DMS 273 (cell line): ENCODE measurements at regions not wholly inside any gene's neighbourhood (a gene's known extent, or its start where the extent isn't known, plus 50 kb on each side); places are given as distances from the start of the nearest gene placed in this dataset.

ENCODE experiments used
- DNase-seq: peaks from one replicate; lab custom pipeline; 2025; ENCODE audit not compliant: unreplicated experiment; lab: John Stamatoyannopoulos, UW

DNA sequence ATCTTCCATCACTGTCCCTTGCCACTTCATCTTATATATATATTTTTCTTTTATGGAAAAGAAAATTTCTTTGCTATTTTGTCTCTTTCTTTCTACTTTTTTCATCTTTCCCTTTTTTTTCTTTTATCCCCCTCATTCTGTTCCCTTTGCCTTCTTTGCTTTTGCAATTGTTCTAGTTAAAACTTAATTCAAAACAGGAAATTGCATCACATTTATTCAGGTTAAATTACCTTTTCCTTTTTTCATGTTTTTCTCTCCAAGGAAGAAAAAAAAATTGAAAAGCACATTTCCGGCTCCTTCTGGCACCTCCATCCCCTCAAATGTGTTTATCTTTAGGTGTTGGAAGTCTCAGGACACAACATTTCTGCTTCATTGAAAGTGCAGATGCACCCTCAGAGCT lies 176.9 kb downstream of the FGF1 start:
- no peak for DNase-seq

DNA sequence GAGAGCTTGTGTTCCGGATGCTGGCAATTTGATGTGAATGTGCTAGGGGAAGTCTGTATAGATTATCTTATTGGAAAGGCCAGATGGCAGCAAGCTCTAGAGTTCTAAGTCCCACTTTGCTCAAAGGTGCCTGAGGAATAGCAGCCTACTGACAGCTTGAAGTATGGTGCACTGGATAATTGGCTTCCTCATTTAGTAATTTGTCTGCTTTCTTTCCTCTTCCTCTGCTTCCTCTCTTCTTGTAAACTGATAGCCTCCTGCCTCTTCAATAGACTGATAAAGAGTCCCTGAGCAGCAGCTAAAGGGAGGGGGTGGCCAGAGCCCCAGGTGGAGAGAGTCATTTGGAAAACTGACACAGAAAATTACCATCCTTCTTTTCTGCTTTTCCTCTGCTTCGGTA lies 177.3 kb downstream of the FGF1 start:
- peak; percentile 45 for DNase-seq

DNA sequence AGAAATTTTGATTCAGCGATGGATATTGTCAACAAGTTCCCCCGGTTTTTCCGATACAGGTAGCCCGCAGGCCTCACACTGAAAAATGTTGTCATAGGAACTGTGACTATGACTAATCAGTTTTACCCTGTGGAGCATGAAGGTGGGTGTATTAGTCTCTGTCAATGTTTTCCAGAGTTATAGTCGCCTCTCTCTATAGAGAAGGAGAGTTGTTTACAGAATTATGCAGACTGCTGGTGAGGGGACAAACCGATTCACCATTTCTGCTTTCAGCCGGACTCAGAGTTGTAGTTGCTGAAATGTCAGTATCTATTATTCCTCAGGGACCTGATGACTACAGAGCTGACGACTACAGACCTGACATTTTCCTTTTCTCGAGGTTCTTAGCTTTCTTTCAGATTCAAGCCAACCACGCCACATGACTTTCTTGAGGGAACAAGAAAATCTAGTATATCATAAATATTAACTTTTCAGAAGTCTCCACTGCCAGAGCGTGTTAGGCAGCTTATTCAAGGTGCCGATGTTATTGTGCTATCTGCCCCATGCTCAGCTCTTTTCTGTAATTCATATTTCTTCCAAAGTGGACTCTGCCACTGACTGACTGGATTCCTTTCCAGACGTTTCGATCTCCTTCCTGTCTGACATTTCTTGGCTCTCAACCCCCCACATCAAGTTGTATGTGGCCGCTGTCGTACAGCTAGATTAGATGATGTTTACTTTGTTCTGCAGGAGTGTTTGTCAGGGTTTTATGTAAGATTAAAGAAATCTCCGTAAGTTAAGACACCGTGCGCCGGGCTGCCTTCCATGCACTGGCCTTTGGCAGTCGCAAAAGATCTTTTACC lies 178.1 kb downstream of the FGF1 start:
- no peak for DNase-seq

- DNase-seq: peak; percentile 33
Observed at GRCh38 chr5:142506756-142507155, 179.1 kb downstream of the FGF1 start.

GRCh38 chr5:142506046-142506445 lies 179.8 kb downstream of the FGF1 start:
- DNase-seq: no peak

DNA sequence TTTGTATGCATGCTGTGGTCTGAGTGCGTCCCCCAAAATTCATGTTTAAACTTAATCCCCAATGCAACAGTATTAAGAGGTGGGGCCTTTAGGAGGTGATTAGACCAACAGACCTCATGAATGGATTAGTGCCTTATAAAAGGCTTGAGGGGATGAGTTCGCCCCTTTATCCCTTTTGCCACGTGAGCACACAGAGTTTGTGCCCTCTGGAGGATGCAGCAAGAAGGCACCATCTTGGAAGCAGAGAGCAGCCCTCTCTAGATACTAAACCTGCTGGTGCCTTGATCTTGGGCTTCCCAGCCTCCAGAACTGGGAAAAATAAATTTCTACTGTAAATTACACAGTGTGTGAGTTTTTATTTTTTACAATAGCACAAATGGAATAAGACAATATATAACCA lies 177.1 kb upstream of the SPRY4 start:
- DNase-seq: no peak

DNA sequence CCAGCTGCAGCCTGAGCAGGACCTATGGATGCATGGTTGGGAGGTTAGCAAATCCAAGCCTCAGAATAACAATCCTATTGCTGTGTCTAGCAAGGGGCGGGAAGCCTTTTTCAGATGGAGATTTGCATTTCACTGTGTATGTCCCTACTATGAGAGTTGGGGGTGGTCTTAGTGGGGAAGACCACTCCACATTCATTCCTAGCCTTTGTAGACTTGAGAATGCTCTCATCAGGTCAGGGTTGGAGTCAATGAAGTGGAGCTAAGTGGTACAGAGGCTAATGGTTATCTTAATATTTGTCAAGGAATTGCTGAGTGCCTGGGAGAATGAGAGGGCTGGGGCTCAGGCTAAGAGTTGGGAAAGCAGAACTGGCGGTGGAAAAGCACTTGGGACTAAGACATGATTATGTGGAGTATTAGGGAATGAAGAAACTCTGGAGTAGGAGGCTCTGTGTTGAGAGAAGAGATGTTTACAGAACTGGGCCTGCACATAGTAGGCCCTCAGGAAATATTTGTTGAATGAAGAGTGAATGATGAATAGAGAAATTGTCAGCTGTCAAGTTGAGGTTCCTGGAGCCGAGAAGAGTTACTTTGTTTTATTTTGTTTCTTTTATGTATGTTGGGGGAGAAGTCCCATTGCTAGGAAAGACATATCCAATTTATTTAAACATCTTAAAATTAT lies 175.5 kb upstream of the SPRY4 start:
- DNase-seq: no peak

GRCh38 chr5:142499591-142500226 lies 174.9 kb upstream of the SPRY4 start:
- peak; percentile 67 for DNase-seq

- no peak for DNase-seq
Observed at GRCh38 chr5:142498298-142498697, 173.5 kb upstream of the SPRY4 start.

DNA sequence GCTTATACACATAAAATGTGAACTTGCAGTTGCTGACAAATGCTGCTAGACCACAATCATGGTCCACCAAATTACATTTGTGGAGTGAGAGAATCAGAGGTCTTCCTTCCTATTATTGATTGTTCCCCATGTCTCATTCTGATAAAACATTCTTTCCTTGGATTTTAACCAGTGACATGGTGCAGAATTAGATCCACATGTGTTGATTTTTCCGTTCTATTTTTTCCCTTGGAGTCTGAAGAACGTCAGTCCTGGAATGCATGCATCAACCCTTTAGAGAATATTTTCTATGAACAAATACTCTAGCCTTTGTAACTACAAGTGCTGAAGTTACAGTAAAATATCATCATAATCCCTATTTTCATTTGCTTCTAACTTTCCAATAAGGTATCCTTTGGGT lies 170.7 kb upstream of the SPRY4 start:
- DNase-seq: no peak

- no peak for DNase-seq
Observed at GRCh38 chr5:142493875-142494518, 169.2 kb upstream of the SPRY4 start.

- DNase-seq: no peak
Observed at GRCh38 chr5:142492781-142493281, 168.0 kb upstream of the SPRY4 start.

- DNase-seq: no peak
Observed at GRCh38 chr5:142491679-142492078, 166.9 kb upstream of the SPRY4 start.

DNA sequence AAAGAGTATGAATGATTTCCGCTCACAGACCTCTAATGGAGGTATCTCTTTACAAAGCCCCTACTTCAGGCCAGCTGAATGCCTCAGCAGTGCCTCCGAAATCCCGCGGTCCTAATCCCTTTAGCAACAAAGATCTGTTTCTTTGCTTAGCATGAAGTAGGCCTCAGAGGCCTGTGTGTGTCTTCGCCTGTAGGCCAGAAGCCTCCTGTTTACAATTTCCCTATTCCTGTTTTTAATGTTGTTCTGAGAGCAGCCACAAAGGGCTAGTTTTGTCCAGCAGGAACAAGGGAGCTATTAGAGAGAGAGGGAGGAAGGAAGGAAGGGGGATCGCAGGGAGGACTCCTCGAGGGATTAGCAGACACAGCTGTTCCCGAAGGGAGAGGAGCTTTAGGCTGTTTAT lies 166.4 kb upstream of the SPRY4 start:
- no peak for DNase-seq

DNA sequence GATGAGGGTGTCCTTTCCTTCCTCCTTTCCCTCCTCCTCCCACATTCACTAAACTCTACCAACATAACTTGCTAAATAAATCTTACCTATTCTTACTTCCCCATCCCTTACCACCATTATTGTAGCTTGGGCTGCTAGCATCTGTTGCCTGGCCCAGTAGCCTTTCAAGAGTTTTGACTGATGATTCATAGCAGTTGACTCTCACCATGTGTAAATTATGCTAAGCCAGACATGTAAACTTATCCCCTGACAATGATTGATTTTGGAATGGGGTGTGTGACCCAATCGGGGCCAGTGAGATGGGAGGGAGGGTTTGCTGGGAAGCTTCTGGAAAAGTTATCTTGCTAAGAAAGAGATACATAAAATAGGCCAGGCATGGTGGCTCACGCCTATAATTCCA lies 161.8 kb upstream of the SPRY4 start:
- DNase-seq: no peak

DNA sequence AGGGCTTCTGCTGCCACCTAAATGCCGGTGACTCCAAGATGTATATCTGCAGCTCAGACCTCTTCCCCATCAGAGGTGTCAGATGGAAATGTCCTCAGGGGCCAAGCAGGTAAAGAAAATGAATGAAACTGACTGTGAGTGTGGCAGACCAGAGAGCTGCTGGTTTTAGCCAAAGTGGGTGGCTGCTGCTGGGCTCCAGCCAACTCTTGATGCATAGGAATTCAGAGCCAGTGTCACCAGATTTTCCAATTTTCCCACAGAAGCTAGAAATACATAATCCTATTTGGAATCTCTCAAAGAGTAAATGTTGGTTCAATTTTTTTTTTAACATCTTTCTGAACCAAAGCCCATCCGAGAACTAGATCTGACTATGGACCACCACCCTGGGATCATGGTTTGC lies 161.2 kb upstream of the SPRY4 start:
- DNase-seq: no peak

DNA sequence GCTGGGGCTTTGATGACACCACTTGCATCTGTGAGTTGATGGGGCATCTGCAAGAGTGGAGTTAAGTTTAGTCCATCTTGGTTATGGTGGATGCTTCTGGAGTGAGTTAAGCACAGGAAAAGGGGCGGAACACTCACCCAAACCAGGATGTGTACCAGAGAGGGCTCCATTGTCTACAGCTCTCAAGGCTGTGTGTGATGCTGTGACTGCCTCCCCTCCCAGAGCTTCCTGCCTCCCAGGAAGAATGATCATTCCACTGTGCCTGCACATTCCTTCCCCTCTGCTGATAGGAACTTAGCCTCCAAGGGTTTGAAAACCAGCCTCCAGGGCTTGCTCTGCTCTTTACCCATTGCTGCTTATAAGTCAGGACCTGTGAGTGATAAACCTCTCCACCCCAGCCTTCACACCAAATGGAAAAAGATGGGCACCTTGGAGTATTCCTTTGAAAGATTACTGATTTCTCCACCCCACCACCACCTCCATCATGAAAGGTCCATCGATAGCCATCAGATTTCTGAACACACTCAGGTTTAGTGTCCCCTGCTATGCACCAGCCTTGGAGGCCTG lies 160.1 kb upstream of the SPRY4 start:
- DNase-seq: no peak

DNA sequence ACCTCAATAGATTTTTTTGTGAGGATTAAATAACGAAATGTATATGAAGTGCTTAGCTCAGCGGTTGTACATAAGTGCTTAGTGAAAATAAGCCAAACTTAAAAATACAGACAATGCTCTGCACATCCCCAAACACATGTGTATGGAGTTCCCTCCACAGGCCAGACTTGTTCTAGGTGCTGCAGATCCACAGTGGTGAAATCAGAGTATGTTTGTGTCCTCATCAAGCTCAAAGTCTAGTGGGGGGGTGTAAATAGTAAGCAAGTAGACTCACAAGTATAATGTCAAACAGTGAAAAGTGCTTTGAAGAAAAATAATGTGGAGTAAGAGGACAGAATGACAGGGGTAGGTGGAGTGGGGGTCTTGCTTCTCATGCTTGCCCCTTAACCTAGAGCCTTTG lies 157.4 kb upstream of the SPRY4 start:
- DNase-seq: no peak

GRCh38 chr5:142481410-142481809 lies 156.6 kb upstream of the SPRY4 start:
- DNase-seq: no peak

DNA sequence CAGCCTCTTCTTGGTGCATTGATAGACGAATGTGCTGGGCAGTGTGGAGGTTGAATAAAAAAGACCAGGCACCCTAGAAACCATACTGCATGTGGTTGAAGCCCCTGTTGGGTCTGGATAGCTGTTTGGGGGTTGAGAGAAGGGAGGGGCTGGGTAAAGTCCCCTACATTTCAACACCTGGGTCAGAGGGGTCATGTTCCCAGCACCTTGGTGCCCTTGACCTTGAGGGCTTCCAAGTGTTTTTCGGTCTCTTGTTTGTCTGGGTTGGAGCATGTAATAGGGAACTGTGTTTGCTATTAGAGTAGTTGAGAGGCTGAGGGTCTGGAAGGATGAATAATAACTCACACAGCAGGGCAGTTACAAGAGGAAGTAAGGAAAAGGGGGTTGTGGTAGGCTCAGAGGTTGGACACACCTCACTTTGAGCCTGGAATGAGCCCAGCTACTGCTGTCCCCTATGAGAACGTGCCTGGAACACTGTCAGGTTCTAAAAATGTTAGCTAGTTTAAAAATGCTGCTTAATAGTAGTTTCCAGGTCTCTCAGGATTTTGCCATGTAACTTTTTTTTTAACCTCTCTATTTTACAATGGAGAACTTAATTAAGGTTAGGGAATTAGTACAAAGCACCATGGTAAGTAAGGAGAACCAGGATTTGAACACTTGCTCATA lies 155.2 kb upstream of the SPRY4 start:
- no peak for DNase-seq

DNA sequence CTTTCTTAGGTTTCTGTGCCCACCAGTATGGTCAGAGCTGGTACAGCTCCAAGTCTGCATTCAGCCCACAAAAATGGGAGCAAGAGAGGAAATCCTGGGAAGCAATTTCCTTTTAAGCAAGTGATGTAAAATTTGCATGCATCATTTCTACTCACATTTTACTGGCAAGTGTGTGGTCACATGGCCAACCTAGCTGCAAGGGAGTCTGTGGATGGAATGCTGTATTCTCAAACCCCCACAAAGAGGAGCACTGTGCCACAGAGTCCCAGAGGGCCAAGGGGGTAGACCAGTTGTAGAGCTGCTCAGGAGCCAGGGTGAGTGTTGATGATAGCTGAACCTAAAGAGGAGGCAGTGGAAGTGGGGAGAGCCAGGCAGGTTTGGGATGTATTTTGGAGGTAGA lies 154.3 kb upstream of the SPRY4 start:
- no peak for DNase-seq
